HG02610 (cell line): ENCODE measurements at regions not wholly inside any gene's neighbourhood (a gene's known extent, or its start where the extent isn't known, plus 50 kb on each side); places are given as distances from the start of the nearest gene placed in this dataset.

ENCODE experiments used
- ATAC-seq: cut with Tn5 transposase; IDR thresholded peaks from one replicate; pipeline ENCODE4 v1.9.1; 2021; ENCODE audit warnings: mild to moderate bottlenecking, moderate library complexity; ENCODE audit not compliant: unreplicated experiment

- no peak for ATAC-seq
Observed at GRCh38 chr2:18384242-18384641, 176.2 kb downstream of the RDH14 start.

DNA sequence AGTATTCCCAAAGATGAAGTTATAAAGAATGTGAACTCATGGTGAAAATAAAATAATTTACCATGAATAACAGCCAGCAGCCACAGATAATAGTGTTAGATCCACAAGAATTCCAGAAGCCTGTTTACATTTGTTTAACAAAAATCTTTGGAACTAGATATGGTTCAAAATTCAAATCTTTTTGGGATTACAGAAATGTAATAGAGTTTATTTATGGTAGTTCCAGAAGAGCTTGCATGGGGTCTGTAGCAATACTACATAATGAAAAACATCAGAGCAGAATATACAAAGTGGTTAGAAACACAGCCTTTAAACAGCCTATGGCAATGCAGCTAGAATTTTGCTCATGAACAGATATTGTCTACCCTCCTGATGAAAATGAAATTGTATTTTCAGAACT is 179.1 kb downstream of the RDH14 start:
- no peak for ATAC-seq

- no peak for ATAC-seq
Observed at GRCh38 chr2:18380321-18380720, 180.1 kb downstream of the RDH14 start.

DNA sequence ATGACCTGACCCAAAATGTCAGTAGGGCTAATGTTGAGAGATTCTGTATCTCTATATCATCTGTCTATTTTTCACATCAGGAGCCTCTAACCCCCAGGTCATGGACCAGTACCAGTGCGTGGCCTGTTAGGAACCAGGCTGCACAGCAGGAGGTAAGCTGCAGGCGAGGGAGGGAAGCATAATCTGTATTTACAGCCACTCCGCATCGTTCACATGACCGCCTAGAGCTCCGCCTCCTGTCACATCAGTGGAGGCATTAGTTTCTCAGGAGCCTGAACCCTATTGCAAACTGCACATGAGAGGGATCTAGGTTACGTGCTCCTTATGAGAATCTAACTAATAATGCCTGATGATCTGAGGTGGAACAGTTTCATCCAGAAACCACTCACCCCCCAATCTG is 180.6 kb downstream of the RDH14 start:
- ATAC-seq = no peak

GRCh38 chr2:18378020-18378653 is 182.3 kb downstream of the RDH14 start:
- ATAC-seq = peak; percentile 86

DNA sequence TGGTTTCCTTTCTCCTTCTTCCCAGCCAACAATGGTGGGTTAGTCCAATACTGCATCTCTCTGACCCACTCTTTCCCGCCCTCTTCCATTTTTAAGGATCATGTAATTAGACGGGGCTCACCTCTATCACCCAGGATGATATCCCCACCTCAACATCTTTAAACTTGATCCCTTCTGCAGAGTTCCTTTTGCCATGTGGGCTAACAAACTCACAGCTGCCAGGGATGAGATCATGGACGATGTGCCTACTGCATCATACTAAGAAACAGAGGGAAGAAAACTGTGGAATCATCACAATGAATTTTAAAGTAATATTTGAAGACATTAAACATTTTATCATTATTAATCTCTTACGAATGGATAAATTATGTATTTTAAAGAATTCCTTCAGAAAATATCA is 183.5 kb downstream of the RDH14 start:
- no peak for ATAC-seq

DNA sequence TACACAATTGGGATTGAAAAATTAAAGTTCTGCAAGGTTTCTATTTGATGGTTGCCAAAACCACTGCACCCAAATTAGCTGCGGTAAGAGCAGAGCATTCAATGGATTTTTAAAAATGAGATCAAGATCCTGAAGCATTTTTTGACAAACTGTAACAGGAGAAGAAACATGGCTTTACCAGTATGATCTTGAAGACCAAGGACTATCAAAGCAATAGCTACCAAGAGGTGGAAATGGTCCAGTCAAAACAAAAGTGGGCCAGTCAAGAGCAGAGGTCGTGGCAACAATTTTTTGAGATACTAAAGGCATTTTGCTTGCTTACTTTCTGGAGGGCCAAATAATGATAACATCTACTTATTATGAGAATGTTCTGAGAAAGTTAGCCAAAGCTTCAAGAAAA is 186.8 kb downstream of the RDH14 start:
- ATAC-seq = no peak

GRCh38 chr2:18373081-18373480 is 187.4 kb downstream of the RDH14 start:
- ATAC-seq = no peak

DNA sequence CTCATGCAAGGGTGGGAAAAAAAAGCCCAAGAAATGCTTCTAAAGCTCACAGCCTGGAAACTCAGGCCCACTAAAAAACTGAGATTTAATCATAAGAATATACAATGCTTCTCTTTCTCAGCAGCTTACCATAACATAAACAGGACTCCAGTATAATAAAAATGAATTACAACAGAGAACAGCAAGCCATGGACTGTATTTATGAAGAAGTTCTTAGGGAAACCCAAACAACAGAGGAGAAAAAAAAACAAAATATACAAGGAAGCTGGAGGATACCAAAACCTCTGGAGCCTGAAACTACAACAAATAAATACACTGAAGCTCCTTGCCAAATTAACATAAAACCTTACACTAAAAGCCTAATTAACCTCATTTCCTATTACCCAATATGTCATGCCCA is 187.8 kb downstream of the RDH14 start:
- no peak for ATAC-seq

DNA sequence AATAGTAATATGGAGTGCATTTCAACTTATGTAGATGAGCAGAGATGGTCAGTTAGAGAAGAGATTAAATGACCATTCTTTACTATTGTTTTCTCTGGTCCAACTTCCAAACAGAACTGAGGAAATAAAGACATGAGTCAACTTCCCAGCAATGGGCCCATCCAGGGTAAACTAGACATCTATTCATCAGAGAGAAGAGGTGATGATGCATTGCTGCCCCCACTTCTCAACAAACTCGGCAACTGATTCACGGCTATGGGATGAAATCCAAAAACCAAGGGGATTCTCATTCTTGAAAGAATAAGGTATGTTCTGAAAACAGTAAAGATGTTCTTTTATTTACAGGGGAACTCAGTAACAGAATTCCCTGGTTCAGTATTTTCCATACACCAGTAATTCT is 190.7 kb downstream of the RDH14 start:
- no peak for ATAC-seq

DNA sequence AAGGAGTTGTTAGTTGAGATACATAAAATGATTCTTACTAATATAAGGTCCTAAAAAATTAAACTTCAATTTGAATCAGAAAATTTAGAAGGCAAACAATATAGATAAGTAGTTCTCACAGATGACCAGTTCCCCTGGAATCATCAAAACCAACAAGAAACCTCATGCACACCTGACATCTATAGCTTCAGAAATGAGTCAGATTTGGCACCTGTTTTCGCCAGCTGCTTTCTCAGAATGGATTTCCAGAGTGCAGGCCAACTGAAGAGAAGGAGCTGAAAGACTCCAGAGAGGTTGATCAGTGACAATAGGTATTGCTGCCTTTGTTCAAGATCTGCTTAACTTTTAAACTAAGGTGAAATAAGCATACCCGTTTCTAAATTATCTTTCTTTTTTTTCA is 192.4 kb downstream of the RDH14 start:
- ATAC-seq = no peak

DNA sequence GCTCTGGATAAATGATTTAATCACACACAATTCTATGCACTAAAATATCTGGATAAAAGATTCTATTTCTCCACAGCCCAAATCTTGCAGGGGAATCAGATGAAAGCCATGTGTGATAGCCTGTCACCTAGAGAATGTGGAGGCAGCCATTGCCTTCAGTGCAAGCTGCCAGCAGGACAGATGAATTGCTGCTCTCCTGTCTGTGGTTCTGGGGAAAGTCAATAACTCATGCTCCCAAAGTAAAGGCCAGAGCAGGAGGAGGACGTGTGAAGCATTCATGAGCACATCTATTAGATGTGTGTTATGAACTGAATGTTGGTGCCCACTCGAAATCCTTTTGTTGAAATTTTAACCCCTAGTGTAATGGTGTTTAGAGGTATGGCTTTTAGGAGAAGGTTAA is 195.1 kb downstream of the RDH14 start:
- ATAC-seq = no peak

- no peak for ATAC-seq
Observed at GRCh38 chr2:18363348-18363747, 197.1 kb downstream of the RDH14 start.

DNA sequence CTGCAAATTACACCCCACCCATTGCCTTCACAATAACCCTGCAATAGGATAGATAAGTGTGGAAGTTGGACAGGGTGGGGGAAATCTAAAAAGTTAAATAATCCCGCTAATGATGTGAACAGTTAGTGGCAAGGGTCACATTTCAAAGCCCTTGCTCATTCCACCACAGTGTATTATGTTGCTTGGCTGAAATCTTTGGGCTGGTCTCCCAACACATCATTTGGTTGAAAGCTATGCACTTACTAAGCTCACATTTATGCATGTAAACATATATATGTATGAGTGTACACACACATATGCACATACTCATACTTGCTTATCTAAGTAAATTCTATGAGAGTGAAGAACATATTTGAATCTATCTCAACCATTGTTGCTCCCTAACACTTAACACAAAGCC is 197.8 kb downstream of the RDH14 start:
- no peak for ATAC-seq

DNA sequence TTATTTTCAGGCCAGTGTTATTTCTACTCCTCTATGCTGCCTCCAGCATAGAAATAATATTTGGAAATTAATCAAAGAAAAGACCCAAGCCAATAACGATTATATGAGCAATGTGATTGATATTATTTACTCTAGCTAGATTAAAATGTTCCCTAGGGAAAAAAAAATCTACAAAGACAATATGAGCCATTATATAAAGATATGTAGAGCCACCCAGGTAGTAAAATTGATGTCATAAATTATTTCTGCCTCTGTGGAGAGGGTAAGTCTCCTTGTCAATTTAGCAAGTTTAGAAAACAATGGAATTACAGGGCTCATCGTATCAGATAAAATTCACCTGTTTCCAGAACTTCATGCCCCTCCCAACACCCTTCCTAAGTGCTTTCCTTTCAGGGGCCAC is 202.9 kb downstream of the RDH14 start:
- ATAC-seq = no peak

DNA sequence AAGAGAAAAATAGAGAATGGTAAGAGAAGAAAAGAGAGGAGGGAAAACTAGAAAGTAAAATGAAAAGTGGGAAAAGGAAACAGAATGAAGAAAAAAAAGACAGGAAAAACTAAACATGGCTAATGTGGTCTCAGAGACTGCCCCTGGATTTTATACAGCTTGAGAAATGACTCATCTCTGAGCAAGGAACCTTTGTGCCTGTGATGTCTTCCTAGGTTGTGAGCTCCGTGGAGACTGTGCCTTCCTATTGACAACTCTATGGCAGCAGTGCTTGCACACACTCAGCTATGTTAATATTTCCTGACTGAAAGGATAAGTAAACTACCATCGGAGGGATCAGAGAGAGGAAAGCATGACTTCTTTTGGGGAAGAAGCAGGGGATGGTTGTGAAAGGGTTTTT is 203.8 kb downstream of the RDH14 start:
- no peak for ATAC-seq

DNA sequence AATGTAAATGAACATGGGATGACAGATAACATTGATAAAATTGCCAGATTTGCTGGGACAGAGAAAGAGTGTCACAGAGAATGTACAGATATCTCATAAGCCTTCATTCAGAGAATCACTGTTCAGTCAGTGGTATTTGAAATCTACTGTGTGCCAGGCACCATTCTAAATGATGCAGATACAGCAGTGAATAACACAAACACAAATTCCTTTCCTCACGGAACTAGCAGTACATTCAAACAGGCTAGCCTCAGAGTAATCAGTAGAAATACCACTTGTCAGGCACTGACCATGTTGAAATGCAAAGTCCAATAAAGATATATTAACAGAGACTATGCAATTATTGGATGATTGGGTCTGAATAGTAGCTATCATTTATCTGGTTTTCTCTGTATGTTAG is 211.0 kb downstream of the RDH14 start:
- no peak for ATAC-seq

- no peak for ATAC-seq
Observed at GRCh38 chr2:18346874-18347273, 213.6 kb downstream of the RDH14 start.

DNA sequence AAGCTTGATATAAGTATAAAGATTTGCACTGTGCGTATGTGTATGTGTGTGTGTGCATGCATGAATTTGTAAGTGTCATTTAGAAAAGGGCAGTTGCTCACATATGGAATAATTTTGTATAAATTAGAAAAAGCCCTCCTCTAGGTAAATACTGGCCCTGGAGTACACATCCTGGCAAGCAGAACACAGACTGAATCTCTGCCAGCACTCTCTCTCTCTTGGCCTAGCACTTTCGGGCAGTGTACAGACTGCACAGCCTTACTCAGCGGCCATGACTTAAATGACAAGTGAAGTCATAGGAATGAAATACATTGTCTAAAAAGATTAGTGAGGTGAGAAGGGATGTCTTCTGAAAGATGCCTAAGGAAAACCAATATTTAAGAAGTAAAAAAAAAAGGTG is 214.1 kb downstream of the RDH14 start:
- no peak for ATAC-seq

- ATAC-seq = no peak
Observed at GRCh38 chr2:18345848-18346247, 214.6 kb downstream of the RDH14 start.

DNA sequence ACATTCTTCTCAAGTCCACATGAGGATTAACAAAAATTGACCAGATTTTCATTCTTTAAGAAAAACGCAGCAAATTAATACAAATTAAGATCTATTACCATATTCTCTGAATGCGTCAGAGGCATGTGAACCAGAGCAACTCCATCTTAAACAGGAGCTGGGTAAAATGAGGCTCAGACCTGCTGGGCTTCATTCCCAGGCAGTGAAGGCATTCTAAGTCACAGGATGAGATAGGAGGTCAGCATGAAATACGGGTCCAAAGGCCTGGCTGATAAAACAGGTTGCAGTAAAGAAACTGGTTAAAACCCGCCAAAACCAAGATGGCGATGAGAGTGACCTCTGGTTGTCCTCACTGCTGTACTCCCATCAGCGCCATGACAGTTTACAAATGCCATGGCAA is 217.6 kb downstream of the RDH14 start:
- no peak for ATAC-seq

DNA sequence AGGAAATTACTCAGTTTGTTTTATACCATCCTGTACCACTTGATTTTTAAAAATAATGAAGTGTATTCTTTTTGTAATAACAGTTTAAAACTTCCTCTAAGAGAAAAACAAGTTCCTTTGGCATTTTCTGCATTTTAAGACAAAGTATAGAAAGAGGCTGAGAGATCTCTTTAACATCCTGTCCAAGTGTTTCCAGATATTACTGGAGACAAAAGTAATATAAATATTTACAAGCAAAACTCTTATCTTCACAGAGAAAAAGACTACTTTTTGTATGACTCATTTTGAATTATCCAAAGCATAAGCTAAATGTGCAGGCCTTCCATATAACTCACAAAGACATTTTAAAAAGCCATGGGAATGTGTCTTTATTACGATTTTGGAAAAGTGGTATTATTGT is 221.1 kb downstream of the RDH14 start:
- ATAC-seq = no peak

DNA sequence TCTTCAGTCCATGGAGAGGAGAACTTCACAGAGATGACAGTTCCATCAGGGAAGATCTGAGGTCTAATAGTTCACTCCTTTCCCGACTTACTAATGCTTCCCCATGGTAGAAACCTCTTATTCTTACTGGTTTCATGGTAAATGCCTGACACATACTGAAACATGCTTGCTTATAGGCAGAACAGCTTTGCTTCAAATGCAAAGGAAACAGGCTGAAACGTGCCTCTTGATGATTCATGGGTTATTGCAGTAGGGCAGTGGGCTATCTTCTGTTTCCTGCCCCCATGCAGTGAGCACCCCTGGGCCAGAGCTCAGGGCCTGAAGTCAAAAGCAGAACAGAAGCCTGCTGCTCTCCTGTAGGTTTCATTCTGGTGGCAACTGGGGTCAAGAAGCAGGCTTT is 223.5 kb downstream of the RDH14 start:
- no peak for ATAC-seq

GRCh38 chr2:18332477-18332876 is 228.0 kb downstream of the RDH14 start:
- ATAC-seq = no peak
